GM18499 (cell line): ENCODE measurements at regions not wholly inside any gene's neighbourhood (a gene's known extent, or its start where the extent isn't known, plus 50 kb on each side); places are given as distances from the start of the nearest gene placed in this dataset.

Source experiments
- ATAC-seq: cut with Tn5 transposase; IDR thresholded peaks from one replicate; pipeline ENCODE4 v1.9.1; 2021; ENCODE audit warnings: moderate number of reproducible peaks; ENCODE audit not compliant: insufficient read depth, unreplicated experiment

- ATAC-seq, result no peak
These were observed 176.3 kb upstream of the ASIC2 start for GRCh38 chr17:33469421-33469820.

GRCh38 chr17:33469911-33470310, 176.8 kb upstream of the ASIC2 start:
- ATAC-seq, result no peak

GRCh38 chr17:33473061-33473460, 180.0 kb upstream of the ASIC2 start:
- ATAC-seq, result no peak

GRCh38 chr17:33474789-33475188, 181.7 kb upstream of the ASIC2 start:
- no peak for ATAC-seq

GRCh38 chr17:33475594-33475993, 182.5 kb upstream of the ASIC2 start:
- ATAC-seq, result no peak

- no peak for ATAC-seq
These were observed 188.6 kb upstream of the ASIC2 start for GRCh38 chr17:33481652-33482051.

GRCh38 chr17:33482636-33483035, 189.5 kb upstream of the ASIC2 start:
- ATAC-seq, result no peak

GRCh38 chr17:33484559-33484958, 191.5 kb upstream of the ASIC2 start:
- ATAC-seq, result no peak

GRCh38 chr17:33486135-33486885, 193.2 kb upstream of the ASIC2 start:
- ATAC-seq, result no peak

- no peak for ATAC-seq
These were observed 194.2 kb upstream of the ASIC2 start for GRCh38 chr17:33487187-33487879.

GRCh38 chr17:33491871-33492481, 198.9 kb upstream of the ASIC2 start:
- ATAC-seq, result no peak

- no peak for ATAC-seq
These were observed 199.7 kb upstream of the ASIC2 start for GRCh38 chr17:33492731-33493265.

GRCh38 chr17:33493566-33493965, 200.5 kb upstream of the ASIC2 start:
- no peak for ATAC-seq

- no peak for ATAC-seq
These were observed 201.1 kb upstream of the ASIC2 start for GRCh38 chr17:33494151-33494550.

- no peak for ATAC-seq
These were observed 204.5 kb upstream of the ASIC2 start for GRCh38 chr17:33497623-33498022.

- ATAC-seq, result no peak
These were observed 205.0 kb upstream of the ASIC2 start for GRCh38 chr17:33498069-33498468.

- ATAC-seq, result no peak
These were observed 205.9 kb upstream of the ASIC2 start for GRCh38 chr17:33499040-33499439.

- no peak for ATAC-seq
These were observed 207.1 kb upstream of the ASIC2 start for GRCh38 chr17:33500151-33500550.

GRCh38 chr17:33501185-33501584, 208.1 kb upstream of the ASIC2 start:
- no peak for ATAC-seq

- ATAC-seq, result no peak
These were observed 211.5 kb upstream of the ASIC2 start for GRCh38 chr17:33504571-33504970.
